ENCODE measurements at regions not wholly inside any gene's neighbourhood (a gene's known extent, or its start where the extent isn't known, plus 50 kb on each side); places are given as distances from the start of the nearest gene placed in this dataset.
"Not testable (repeated sequence)": the region's sequence is repeated elsewhere in the genome, so short reads cannot be mapped to it uniquely, and the experiment has no call there.

DNA sequence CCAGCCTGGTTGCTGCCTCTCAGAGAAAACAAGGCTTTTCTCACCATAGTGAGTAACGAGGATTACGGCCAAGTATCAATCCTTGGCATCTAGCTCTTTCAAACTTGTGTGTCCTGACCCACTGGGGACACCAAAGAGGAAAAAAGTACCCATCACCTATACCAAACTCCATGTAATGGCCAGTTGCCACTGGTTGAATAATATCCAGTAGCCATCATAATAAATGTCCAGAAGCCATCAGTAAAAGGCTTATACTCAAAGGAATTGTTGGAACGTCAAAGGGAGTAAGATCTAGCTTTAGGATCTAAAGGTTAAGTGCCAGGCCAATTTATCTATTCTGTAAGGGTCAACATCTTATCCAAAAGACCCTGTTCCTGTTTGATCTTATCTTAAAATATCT is 91.1 kb downstream of the PTPRS start:
- FAIRE-seq (no peak), DNase-seq (ENCODE audit: insufficient read length, low spot score) (no peak)
- no peak for TF ChIP-seq TAF1 (IDR thresholded peaks at IDR 0.05; ENCODE audit: low read depth, low read length)
- TF ChIP-seq SPI1 (IDR thresholded peaks at IDR 0.05; ENCODE audit: low read depth, low read length): no peak
- TF ChIP-seq POLR2A (IDR thresholded peaks at IDR 0.05; ENCODE audit: low read depth, low read length): no peak
- TF ChIP-seq POLR2AphosphoS5 (IDR thresholded peaks at IDR 0.05; ENCODE audit: low read depth, low read length): no peak
- TF ChIP-seq POU2F2 (IDR thresholded peaks at IDR 0.05; ENCODE audit: low read depth, low read length): no peak
- TF ChIP-seq PAX5 (IDR thresholded peaks at IDR 0.05; ENCODE audit: insufficient read depth, low read length, severe bottlenecking): no peak

DNA sequence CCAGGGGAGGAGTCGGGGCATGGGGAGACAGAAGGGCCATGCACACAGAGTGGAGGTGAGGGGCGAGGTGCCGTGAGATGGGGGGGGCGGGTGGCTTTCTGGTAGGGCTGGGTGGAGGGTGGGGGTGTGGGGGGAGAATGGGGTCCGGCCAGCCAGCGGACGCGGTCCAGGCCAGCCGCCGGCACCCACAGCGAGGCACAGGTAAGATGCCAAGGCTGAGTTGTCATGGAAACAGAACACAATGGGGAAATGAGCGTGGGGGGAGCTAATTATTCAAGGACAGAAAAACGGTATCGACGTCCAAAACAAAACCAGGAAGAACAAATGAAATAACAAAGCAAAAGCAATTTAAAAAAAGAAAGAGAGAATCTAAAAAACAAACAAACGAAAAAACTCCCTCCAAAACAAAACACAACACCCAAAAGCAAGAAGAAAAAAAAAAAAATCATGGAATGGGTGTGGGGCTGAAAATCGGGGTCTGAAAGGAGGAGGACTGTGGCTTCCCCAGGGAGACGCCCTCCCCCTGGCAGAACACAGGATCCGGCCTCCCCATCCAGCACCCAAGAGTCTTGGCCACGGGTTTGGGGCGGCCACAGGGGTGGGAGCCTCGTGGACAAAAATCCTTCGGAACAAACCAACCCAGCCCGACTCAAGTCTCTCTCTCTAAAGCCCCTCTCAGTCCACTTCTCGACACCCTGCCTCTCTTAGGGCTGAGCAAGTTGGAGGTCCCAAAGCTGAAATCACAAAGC is 92.5 kb downstream of the PTPRS start:
- TF ChIP-seq POLR2A (IDR thresholded peaks at IDR 0.05; ENCODE audit: low read depth, low read length) (no peak), POLR2AphosphoS5 (IDR thresholded peaks at IDR 0.05; ENCODE audit: low read depth, low read length) (no peak), TAF1 (IDR thresholded peaks at IDR 0.05; ENCODE audit: low read depth, low read length) (no peak), SPI1 (IDR thresholded peaks at IDR 0.05; ENCODE audit: low read depth, low read length) (no peak), POU2F2 (IDR thresholded peaks at IDR 0.05; ENCODE audit: low read depth, low read length) (no peak), PAX5 (IDR thresholded peaks at IDR 0.05; ENCODE audit: insufficient read depth, low read length, severe bottlenecking) (no peak)
- DNase-seq (ENCODE audit: insufficient read length, low spot score) (no peak), FAIRE-seq (no peak)

DNA sequence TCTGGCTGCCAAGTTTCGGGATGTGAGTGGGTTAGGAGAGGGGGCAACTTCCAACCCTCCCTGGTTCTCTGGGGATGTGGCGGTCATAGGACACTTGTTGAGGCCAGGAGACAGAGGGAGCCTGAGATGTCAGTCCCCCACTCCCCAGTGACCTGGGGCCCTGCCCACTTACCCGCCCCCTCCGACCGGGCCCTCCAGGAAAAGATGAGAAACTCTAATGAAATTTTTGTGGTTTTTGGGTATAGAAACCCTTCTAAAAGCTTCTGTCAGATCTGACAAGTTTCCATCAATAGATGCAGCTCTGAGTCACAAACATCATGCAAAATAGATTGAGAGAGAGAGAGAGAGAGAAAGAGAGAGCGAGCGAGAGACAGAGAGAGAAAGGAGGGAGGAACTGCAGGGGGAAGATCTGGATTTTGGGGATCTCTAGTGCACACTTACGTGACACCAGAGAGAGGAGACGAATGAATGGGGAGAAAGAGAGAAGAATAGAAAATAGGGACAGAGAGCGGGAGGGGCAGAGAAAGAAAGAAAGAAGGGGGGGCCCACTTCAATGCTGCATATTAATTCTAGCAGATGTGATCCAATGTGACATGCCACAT is 94.0 kb downstream of the PTPRS start:
- DNase-seq (ENCODE audit: insufficient read length, low spot score): no peak
- FAIRE-seq: no peak
- TF ChIP-seq SPI1 (IDR thresholded peaks at IDR 0.05; ENCODE audit: low read depth, low read length) (no peak), POLR2A (IDR thresholded peaks at IDR 0.05; ENCODE audit: low read depth, low read length) (no peak), POU2F2 (IDR thresholded peaks at IDR 0.05; ENCODE audit: low read depth, low read length) (0 out of 2 replicates have a peak, but pooled peaks have one; percentile 22), PAX5 (IDR thresholded peaks at IDR 0.05; ENCODE audit: insufficient read depth, low read length, severe bottlenecking) (no peak)

DNA sequence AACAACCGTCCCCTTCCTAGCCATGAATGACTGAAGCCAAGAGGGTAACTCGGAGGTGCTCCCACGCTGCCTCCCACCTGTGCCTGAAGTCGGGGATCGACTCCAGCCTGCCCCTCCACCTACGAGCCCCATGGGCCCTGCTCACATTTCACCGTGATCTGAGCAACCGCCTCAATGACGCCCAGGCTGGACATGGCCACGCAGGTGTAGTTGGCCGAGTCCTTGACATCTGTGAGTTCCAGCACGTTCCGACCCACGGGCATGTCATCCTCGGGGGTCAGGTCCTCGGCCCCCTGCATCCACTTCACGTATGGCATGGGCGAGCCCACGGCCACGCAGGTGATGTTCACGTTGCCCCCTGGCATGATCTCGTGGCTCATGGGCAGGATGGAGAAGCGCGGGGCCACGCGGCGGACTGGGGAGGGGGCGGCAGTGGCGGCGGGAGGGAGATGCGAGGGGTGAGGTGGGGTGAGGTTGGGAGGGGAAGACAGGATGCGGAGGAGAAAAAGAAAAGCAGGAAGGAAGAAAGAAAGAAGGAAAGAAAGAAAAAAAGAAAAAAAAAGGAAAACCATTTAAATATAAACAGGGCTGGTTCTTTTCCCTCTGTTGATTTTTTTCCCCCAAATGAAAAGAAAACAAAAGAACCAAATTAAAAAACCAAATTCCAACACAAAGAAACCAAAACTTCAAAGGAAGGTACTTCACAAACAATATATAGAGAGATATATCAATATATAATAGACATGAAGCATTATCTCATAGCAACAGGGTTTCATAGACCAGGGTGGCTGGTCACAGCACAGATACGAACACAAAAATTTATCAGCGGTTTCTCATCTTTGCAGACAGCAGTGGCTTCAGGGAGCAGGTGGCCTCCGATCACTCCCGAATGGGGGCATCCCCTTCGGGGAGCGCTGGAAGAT is 94.7 kb downstream of the PTPRS start:
- no peak for FAIRE-seq
- TF ChIP-seq PAX5 (IDR thresholded peaks at IDR 0.05; ENCODE audit: insufficient read depth, low read length, severe bottlenecking) (no peak), POLR2A (IDR thresholded peaks at IDR 0.05; ENCODE audit: low read depth, low read length) (no peak), POU2F2 (IDR thresholded peaks at IDR 0.05; ENCODE audit: low read depth, low read length) (no peak), POLR2AphosphoS5 (IDR thresholded peaks at IDR 0.05; ENCODE audit: low read depth, low read length) (no peak), TAF1 (IDR thresholded peaks at IDR 0.05; ENCODE audit: low read depth, low read length) (no peak), SPI1 (IDR thresholded peaks at IDR 0.05; ENCODE audit: low read depth, low read length) (no peak)

DNA sequence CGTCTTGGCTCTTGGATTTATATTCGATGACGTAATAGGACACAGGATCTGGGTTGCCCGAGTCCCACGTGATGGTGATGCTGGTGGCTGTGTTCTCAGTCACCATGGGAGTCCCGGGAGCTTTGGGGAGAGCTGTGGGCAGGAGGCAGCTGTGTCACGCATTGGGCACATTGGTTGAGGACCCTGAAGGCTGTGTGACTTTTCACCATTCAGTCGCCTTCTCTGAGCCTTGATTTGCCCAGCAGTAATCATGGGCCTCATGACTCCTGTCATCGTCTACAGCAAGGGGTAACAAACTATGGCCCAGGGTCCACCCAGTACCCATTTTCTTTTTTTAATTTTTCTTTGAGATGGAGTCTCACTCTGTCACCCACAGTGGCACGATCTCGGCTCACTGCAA is 96.3 kb downstream of the PTPRS start:
- no peak for TF ChIP-seq TAF1 (IDR thresholded peaks at IDR 0.05; ENCODE audit: low read depth, low read length)
- TF ChIP-seq POLR2AphosphoS5 (IDR thresholded peaks at IDR 0.05; ENCODE audit: low read depth, low read length): no peak
- TF ChIP-seq POLR2A (IDR thresholded peaks at IDR 0.05; ENCODE audit: low read depth, low read length): no peak
- TF ChIP-seq POU2F2 (IDR thresholded peaks at IDR 0.05; ENCODE audit: low read depth, low read length): no peak
- TF ChIP-seq SPI1 (IDR thresholded peaks at IDR 0.05; ENCODE audit: low read depth, low read length): no peak
- TF ChIP-seq PAX5 (IDR thresholded peaks at IDR 0.05; ENCODE audit: insufficient read depth, low read length, severe bottlenecking): no peak
- FAIRE-seq (no peak), DNase-seq (ENCODE audit: insufficient read length, low spot score) (no peak)

More for the DNA sequence above, 94.7 kb downstream of the PTPRS start:
- no peak for DNase-seq (ENCODE audit: insufficient read length, low spot score)

DNA sequence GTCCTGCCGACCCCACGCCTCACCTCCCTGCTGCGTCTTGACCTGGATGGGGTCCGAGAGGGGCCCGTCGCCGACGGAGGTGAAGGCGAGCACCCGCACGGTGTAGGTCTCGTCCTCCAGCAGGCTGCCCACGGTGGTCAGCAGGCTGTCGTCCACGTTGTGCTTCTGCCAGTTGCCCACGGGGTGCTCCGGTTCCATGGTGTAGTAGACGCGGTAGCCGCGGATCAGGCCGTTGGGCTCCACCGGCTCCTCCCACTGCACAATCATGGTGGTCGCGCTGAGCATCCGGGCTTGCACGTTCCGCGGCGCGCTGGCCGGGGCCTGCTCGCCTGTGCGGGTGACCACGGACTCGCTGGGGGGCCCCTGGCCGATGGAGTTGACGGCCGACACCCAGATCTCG is 96.7 kb downstream of the PTPRS start:
- no peak for TF ChIP-seq SPI1 (IDR thresholded peaks at IDR 0.05; ENCODE audit: low read depth, low read length)
- TF ChIP-seq POLR2AphosphoS5 (IDR thresholded peaks at IDR 0.05; ENCODE audit: low read depth, low read length): no peak
- no peak for TF ChIP-seq POLR2A (IDR thresholded peaks at IDR 0.05; ENCODE audit: low read depth, low read length)
- TF ChIP-seq PAX5 (IDR thresholded peaks at IDR 0.05; ENCODE audit: insufficient read depth, low read length, severe bottlenecking): no peak
- no peak for TF ChIP-seq POU2F2 (IDR thresholded peaks at IDR 0.05; ENCODE audit: low read depth, low read length)
- no peak for TF ChIP-seq TAF1 (IDR thresholded peaks at IDR 0.05; ENCODE audit: low read depth, low read length)
- no peak for DNase-seq (ENCODE audit: insufficient read length, low spot score)
- FAIRE-seq: no peak

DNA sequence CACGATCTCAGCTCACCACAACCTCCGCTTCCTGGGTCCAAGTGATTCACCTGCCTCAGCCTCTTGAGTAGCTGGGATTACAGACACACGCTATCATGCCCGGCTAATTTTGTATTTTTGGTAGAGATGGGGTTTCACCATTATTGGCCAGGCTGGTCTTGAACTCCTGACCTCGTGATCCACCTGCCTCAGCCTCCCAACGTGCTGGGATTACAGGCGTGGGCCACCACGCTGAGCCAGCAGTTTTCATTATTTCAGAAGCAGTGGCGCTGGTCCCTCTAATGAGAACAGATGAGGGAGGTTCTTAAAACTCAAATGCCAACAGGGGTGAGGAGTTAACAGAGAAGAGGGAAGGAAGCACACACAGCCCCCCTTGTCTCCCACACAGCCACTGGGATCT is 98.7 kb downstream of the PTPRS start:
- FAIRE-seq; DNase-seq (ENCODE audit: insufficient read length, low spot score): not testable (repeated sequence)

DNA sequence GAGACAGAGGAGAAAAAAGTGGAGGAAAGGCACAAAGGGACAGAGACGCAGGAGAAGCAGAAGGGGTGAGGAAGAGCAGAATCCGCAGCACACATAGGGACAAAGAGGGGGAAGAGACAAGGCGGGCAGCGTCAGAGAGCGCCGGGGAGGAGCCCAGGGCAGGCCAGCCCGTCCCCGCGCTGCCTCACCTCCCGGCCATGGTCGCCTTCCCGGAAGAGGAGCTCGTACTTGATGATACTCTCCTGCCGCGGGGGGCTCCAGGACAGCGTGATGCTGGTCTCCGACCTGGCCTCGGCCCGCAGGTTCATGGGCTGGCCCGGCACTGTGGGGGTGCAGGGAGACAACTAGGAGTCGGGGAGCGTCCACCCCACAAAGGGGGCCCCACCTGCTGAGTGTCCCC is 100.6 kb downstream of the PTPRS start:
- no peak for FAIRE-seq
- DNase-seq (ENCODE audit: insufficient read length, low spot score): no peak
- TF ChIP-seq POU2F2 (IDR thresholded peaks at IDR 0.05; ENCODE audit: low read depth, low read length): no peak
- TF ChIP-seq POLR2A (IDR thresholded peaks at IDR 0.05; ENCODE audit: low read depth, low read length): no peak
- TF ChIP-seq TAF1 (IDR thresholded peaks at IDR 0.05; ENCODE audit: low read depth, low read length): no peak
- no peak for TF ChIP-seq PAX5 (IDR thresholded peaks at IDR 0.05; ENCODE audit: insufficient read depth, low read length, severe bottlenecking)
- no peak for TF ChIP-seq SPI1 (IDR thresholded peaks at IDR 0.05; ENCODE audit: low read depth, low read length)
- TF ChIP-seq POLR2AphosphoS5 (IDR thresholded peaks at IDR 0.05; ENCODE audit: low read depth, low read length): no peak

DNA sequence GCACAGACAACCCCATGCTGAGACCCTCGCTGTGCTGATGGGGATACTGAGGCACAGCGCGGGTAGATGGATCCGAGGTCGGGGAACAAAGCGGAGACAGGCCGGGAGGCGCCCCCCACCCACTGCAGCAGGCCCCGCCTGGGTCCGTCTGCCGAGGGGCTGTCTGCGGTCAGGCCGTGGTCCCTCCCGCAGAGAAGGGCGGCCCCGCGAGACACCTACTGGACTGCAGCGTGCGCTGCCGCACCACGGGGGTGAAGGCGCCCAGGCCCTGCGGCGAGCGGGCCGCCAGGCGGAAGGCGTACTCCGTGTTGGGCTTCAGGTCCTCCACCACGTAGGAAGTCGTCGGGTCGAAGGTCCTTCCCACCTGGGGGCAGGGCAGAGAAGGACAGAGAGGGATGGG is 101.9 kb downstream of the PTPRS start:
- TF ChIP-seq POU2F2 (IDR thresholded peaks at IDR 0.05; ENCODE audit: low read depth, low read length): no peak
- TF ChIP-seq POLR2A (IDR thresholded peaks at IDR 0.05; ENCODE audit: low read depth, low read length): no peak
- TF ChIP-seq SPI1 (IDR thresholded peaks at IDR 0.05; ENCODE audit: low read depth, low read length): no peak
- no peak for TF ChIP-seq TAF1 (IDR thresholded peaks at IDR 0.05; ENCODE audit: low read depth, low read length)
- no peak for TF ChIP-seq POLR2AphosphoS5 (IDR thresholded peaks at IDR 0.05; ENCODE audit: low read depth, low read length)
- TF ChIP-seq PAX5 (IDR thresholded peaks at IDR 0.05; ENCODE audit: insufficient read depth, low read length, severe bottlenecking): no peak
- FAIRE-seq (no peak), DNase-seq (ENCODE audit: insufficient read length, low spot score) (no peak)

Measured in GM12891 (cell line).